ENCODE measurements at regions not wholly inside any gene's neighbourhood (a gene's known extent, or its start where the extent isn't known, plus 50 kb on each side); places are given as distances from the start of the nearest gene placed in this dataset.
A peak's percentile ranks its signal among the peaks of the same experiment; 100 is the strongest.

- Histone ChIP-seq H3K79me2 (ENCODE audit: control insufficient read depth, insufficient read depth, low read length) (no peaks in the 10 kb centered on the region), H4K20me1 (replicated peaks; ENCODE audit: control insufficient read depth, insufficient read depth, low read length) (no peaks in the 10 kb centered on the region), H3K4me3 (no peak overlapping the region), H3K9me3 (replicated peaks; ENCODE audit: control insufficient read depth, insufficient read depth, low read depth, low read length) (no peaks in the 10 kb centered on the region), H3K4me1 (replicated peaks in 1 of 2; ENCODE audit: control insufficient read depth in 2 of 2, insufficient read depth in 2 of 2, low read length in 2 of 2) (no peaks in the 10 kb centered on the region), H3K36me3 (ENCODE audit: control insufficient read depth, insufficient read depth, low read length) (no peaks in the 10 kb centered on the region), H3K9me1 (ENCODE audit: control insufficient read depth, insufficient read depth, low read length) (no peaks in the 10 kb centered on the region), H3K27ac (ENCODE audit: extremely low read depth, low read depth, low read length) (no peak overlapping the region), H3K9ac (ENCODE audit: insufficient read depth in 1 of 2, low read depth in 2 of 2, low read length in 2 of 2) (no peak overlapping the region), H3K4me2 (ENCODE audit: insufficient read depth, low read length) (no peak overlapping the region), H3K27me3 (ENCODE audit: control insufficient read depth in 2 of 2, insufficient read depth in 2 of 2, low read length in 2 of 2) (no peaks in the 10 kb centered on the region), H2AFZ (ENCODE audit: low read depth, low read length) (no peak overlapping the region)
- ChIA-PET POLR2A (no interaction called here), CTCF (ENCODE audit: low intra/inter-chr PET ratio) (no interaction called here)
- no TSS peak for BruUV-seq (replicated peaks)
- WGBS (ENCODE audit: insufficient coverage, low coverage, missing lambda C conversion rate): 3% methylated on average over 3 of the region's 3 CpGs
- FAIRE-seq: no peak
- no peak for TF ChIP-seq ZNF583 (CRISPR knock-in tag; IDR thresholded peaks at IDR 0.05)
- no peak for TF ChIP-seq ELK1 (CRISPR knock-in tag; IDR thresholded peaks at IDR 0.05)
- peak; percentile 71 for TF ChIP-seq NFIC (IDR thresholded peaks at IDR 0.05)
- TF ChIP-seq KLF6 (CRISPR knock-in tag; IDR thresholded peaks at IDR 0.05; ENCODE audit: borderline replicate concordance): no peak
- no peak for TF ChIP-seq RBM14 (IDR thresholded peaks at IDR 0.05; ENCODE audit: borderline replicate concordance, insufficient read depth, low read depth, low read length)
- TF ChIP-seq NR0B1 (IDR thresholded peaks at IDR 0.05; ENCODE audit: partially characterized antibody): no peak
- DNase-seq (ENCODE audit: extremely low read depth in 1 of 4, low spot score in 3 of 4): peak in 1 of 4 experiments; percentile 17
- intact Hi-C loops (cut with micrococcal nuclease): no loop called here
- peak; percentile 51 for ATAC-seq
- in situ Hi-C loops (cut with MboI): no loop called here
Observed at GRCh38 chr2:183242937-183243336, 118.7 kb downstream of the NUP35 start.
